ENCODE measurements at regions not wholly inside any gene's neighbourhood (a gene's known extent, or its start where the extent isn't known, plus 50 kb on each side); places are given as distances from the start of the nearest gene placed in this dataset.

- no peak for DNase-seq
Observed at GRCh38 chr17:31702041-31702440, 157.0 kb downstream of the COPRS start.

GRCh38 chr17:31700973-31701372 is 158.1 kb downstream of the COPRS start:
- DNase-seq = no peak

- DNase-seq = no peak
Observed at GRCh38 chr17:31699886-31700285, 159.2 kb downstream of the COPRS start.

GRCh38 chr17:31699281-31699680 is 159.8 kb downstream of the COPRS start:
- DNase-seq = no peak

GRCh38 chr17:31698751-31699150 is 160.3 kb downstream of the COPRS start:
- no peak for DNase-seq

- no peak for DNase-seq
Observed at GRCh38 chr17:31697838-31698237, 161.2 kb downstream of the COPRS start.

- no peak for DNase-seq
Observed at GRCh38 chr17:31696703-31697325, 162.2 kb downstream of the COPRS start.

GRCh38 chr17:31696184-31696602 is 162.9 kb downstream of the COPRS start:
- peak; percentile 93 for DNase-seq

GRCh38 chr17:31695456-31696090 is 163.5 kb downstream of the COPRS start:
- DNase-seq = no peak

- DNase-seq = no peak
Observed at GRCh38 chr17:31693433-31694220, 165.4 kb downstream of the COPRS start.

GRCh38 chr17:31692632-31693031 is 166.4 kb downstream of the COPRS start:
- no peak for DNase-seq

GRCh38 chr17:31692027-31692426 is 167.0 kb downstream of the COPRS start:
- no peak for DNase-seq

- DNase-seq = no peak
Observed at GRCh38 chr17:31691251-31691905, 167.7 kb downstream of the COPRS start.

GRCh38 chr17:31690151-31690551 is 168.9 kb downstream of the COPRS start:
- DNase-seq = no peak

- DNase-seq = no peak
Observed at GRCh38 chr17:31688701-31689100, 170.3 kb downstream of the COPRS start.

GRCh38 chr17:31687505-31688126 is 171.4 kb downstream of the COPRS start:
- no peak for DNase-seq

- DNase-seq = no peak
Observed at GRCh38 chr17:31686495-31686894, 172.5 kb downstream of the COPRS start.

GRCh38 chr17:31684901-31685300 is 174.1 kb downstream of the COPRS start:
- no peak for DNase-seq

GRCh38 chr17:31680126-31680525 is 178.9 kb downstream of the COPRS start:
- DNase-seq = no peak

GRCh38 chr17:31679667-31680066 is 179.4 kb downstream of the COPRS start:
- DNase-seq = no peak

- DNase-seq = peak; percentile 56
Observed at GRCh38 chr17:31678431-31678830, 180.6 kb downstream of the COPRS start.

GRCh38 chr17:31677681-31678080 is 181.4 kb downstream of the COPRS start:
- no peak for DNase-seq

GRCh38 chr17:31677036-31677435 is 182.0 kb downstream of the COPRS start:
- DNase-seq = no peak

Data from left hindlimb (tissue), 1 donor.